GM18873 (cell line): ENCODE measurements at regions not wholly inside any gene's neighbourhood (a gene's known extent, or its start where the extent isn't known, plus 50 kb on each side); places are given as distances from the start of the nearest gene placed in this dataset.

Source experiments
- ATAC-seq: cut with Tn5 transposase; IDR thresholded peaks from one replicate; pipeline ENCODE4 v1.9.1; 2021; ENCODE audit warnings: mild to moderate bottlenecking, moderate library complexity, moderate number of reproducible peaks; ENCODE audit not compliant: unreplicated experiment, low FRiP score

DNA sequence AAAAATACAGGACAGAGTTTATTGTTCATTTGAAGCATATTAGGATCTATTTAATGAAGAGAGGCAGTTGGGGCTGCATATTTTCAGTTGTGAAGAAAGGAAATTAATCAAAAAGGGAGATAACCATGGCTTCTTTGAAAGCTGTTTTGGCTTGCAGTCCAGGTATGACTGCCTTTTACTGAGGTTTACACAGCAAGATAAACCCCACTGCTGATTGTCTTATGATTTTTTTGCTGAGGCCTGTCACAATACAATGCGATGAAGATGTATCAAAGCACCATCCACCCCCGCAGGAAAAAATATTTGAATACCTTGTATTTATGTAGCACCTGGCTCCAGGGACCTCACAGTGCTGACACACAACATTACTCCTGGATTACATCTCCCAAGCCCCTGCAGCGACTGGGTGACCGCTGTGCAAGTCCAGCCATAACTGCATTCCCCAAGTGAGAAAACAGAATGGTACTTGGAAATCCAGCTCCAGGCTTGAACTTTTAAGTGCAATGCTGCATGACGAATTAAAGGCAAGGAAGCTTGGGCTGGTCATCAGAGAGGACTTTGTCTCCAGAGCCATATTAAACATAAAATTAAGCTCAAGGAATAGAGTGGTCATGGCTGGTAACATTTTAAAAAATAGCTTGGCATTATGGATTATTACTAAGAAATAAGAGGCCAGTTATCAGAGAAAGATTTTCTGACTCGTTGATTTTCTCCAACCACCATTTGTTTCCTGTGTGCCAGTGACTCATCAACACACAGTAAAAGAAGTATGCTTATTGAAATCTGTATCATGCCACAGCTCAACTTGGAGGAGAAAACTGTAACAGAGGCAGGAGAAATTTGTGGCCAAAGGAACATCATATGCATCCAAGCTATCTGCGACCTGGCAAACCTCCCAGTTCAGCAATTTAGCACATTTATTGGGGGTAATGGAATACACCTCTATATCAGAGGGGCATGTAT, 374.2 kb downstream of the MAN2A1 start:
- ATAC-seq: no peak

DNA sequence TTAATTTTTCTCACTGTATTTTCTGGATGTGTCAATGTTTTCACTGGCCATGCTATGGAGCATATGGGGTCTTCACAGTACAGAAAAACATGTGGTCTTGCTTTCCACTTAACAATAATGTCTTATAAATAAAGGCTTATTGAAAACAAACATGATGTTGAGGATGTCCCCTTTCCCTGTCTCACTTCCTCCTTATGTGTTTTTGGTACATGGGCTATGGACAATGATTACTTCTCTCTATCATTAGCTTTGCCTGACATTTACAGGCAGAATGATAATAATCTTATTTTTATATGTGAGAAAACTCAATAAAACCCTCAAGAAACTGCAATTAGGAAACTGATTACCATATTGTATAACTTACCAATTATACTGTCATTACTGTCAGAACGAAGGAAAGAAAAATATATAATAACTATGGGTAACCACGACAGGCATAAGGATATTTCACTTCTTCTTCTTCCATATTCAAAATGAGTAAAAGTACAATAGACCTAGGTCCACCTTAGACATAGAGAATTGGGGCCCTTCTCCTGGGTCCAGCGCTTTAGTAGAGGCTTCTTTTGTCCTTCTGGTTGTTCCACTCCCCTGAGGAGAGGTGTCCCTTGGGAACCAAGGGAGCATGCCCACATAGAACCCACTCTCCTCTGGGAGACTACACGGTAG, 375.0 kb downstream of the MAN2A1 start:
- no peak for ATAC-seq

DNA sequence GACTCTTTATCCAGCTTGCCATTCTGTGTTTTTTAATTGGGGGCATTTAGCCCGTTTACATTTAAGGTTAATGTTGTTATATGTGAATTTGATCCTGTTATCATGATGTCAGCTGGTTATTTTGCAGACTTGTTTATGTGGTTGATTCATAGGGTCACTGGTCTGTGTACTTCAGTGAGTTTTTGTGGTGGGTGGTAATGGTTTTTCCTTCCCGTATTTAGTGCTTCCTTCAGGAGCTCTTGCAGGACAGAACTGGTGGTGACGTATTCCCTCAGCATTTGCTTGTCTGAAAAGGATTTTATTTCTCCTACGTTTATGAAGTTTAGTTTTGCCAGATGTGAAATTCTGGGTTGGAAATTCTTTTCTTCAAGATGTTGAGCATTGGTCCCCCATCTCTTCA, 381.1 kb downstream of the MAN2A1 start:
- no peak for ATAC-seq

DNA sequence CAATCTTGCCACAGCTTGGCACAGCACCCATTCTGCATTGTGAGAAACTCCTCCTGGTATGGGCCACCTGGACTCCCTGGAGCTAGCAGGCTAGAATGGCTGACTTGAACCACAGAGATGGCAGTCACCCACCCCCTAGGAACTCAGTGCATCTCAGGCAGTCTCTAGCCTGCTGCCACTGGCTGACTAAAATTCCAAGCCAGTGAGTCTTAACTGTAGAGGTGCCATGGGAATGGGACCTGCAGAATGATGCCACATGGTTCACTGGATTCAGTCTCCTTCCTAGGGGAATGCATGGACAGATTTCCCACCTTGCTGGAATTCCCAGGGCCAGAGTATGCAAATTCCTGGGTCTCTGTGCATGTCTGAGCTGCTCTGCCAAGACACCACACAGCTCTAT, 382.9 kb downstream of the MAN2A1 start:
- ATAC-seq: no peak

DNA sequence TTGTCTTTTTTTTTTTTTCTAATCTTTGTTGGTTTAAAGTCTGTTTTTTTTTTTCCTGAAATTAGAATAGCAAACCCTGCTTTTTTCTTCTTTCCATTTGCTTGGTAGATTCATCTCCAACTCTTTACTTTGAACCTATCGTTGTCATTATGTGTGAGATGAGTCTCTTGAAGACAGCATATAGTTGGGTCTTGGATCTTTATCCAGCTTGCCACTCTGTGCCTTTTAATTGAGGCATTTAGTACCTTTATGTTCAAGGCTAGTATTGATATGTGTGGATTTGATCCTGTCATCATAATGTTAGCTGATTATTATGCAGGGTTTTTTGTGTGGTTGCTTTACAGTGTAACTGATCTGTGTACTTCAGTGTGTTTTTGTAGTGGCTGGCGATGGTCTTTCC, 383.8 kb downstream of the MAN2A1 start:
- ATAC-seq: no peak

DNA sequence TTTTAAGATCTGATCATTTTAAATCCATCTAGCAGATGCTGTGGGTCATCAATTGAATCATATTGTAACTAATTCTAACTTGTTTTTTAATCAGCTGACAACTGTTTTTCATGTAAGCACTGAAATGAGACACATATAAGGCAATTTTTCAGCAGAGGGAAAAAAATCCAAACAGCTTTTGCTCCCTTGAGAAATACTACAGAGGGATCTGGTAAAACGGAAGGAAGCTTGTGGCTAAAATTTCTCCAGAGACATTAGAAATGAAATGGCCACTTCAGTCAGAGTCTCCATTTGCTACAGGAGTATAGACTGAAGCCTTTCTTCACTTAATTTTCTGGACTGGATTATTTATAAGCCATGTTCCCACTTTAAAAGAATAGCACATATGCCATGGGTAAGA, 385.9 kb downstream of the MAN2A1 start:
- ATAC-seq: no peak

DNA sequence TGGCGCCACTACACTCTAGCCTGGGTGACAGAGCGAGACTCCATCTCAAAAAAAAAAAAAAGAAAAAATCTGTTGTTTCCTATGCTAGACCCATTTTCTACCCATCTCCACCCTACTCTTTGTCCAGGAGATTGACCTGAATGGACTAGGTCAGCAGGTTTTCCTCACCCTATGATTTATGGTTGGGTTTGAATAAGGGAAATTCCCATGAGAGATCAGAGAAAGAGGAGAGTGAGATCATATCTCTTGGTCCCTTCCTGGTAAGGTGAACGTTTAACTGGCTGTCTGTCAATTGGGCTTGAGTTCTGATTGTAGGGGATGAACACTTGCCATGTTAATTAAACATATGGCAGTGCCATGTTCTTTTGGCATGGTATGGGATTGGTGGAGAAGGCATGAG, 387.4 kb downstream of the MAN2A1 start:
- no peak for ATAC-seq

DNA sequence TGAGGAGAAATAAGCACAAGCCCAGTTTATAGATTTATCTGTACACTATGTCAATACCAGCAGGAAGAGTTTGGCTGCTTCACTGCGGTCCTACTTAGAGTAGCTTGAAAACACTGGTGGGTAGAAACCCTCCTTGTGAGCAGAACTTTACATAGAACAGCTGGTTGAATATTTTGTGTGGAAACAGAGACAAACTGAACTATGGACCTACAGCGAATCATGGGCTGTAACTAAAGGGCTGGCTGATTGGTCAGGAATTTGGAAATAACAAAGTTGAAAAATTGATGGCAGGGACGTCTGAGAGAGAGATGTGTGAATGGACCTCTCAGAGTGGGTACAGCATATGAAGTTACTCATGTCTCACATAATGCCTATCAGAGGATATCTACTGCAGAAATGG, 392.5 kb downstream of the MAN2A1 start:
- ATAC-seq: no peak

DNA sequence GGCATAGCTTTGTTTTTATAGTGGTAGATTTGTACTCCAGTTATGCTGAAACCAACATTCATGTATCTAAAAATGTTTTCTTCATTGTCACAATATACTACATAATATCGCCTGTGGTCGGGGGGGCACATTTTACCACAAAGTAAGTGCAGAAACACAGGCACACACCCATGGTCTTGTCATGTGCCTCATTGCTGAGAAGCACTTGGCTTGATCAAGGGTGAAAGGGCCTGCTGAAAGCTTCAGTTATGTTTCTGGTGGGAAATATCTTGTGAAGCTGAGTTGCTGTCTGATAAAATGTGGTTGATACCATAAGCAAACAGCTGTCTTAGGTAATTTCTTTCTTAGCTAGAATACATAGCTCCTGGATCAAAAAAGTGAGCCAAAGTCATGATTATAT, 393.1 kb downstream of the MAN2A1 start:
- ATAC-seq: no peak

DNA sequence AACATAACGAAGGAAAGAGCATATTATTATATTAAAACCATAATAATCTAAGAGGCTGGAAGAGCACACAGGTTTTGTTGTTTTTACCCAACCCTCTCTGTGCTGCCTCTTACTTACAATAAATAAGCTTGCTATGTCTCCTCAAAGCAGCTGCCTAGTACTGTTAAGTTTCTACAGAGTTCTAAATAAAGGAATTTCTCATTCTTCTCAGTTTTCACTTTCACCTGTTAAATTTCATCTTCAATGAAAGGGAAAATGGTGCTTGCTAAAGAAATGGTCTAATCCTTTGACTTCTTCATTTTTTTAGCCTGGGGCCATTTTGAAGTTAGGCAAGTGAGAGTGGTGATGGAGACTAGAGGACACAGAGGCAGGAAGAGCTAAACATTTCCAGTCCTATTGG, 396.1 kb downstream of the MAN2A1 start:
- ATAC-seq: no peak

DNA sequence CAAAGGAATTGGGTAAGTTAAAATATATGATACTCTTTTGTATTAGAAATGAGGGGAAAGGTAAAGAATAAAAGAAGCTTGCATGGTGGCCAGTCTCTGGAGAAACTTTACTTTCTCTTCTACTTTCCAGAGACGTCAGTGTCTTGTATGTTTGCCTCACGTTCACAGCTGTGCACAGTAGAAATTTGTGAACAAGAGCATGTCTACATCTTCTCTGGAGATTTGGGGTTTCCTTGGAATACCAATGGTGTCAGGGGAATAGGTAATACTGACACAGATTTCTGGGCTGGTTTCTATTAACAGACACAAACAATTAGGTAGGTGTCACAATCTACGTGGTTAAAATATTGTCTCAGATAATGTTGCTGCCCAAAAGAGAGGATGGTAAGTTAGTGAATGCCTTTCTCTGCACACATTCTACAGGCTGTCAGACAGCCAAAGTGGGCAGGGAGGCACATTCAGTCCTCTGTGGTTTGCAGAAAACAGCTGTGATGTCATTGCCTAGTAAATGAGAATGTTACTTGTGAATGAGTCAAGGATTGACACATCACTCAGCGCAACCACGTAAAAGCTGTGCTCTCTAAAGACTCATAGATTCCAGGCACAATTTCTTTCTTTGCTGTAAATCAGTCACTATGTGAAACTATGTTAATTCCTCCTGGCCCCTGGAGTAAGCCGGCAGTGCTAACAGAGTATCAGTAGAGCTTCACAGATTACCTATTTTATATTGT, 397.1 kb downstream of the MAN2A1 start:
- ATAC-seq: no peak

DNA sequence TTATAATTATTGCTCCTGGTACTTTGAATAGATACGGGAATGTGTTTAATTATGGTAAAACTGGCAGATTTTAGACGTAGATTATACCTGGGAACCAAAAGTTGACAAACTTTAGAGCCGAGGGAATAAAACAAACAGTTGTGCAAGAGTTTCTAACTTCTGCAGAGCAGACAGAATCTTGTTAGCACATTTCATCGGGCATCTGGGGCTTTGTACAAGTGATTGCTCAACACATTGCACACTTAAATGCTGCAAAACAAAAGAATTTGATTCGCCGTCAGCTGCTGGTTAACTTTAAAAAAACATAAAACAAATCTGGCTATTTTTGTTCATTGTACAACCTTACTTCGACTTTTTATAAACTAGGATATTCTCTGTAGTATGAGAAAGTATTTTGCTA, 398.1 kb downstream of the MAN2A1 start:
- no peak for ATAC-seq

DNA sequence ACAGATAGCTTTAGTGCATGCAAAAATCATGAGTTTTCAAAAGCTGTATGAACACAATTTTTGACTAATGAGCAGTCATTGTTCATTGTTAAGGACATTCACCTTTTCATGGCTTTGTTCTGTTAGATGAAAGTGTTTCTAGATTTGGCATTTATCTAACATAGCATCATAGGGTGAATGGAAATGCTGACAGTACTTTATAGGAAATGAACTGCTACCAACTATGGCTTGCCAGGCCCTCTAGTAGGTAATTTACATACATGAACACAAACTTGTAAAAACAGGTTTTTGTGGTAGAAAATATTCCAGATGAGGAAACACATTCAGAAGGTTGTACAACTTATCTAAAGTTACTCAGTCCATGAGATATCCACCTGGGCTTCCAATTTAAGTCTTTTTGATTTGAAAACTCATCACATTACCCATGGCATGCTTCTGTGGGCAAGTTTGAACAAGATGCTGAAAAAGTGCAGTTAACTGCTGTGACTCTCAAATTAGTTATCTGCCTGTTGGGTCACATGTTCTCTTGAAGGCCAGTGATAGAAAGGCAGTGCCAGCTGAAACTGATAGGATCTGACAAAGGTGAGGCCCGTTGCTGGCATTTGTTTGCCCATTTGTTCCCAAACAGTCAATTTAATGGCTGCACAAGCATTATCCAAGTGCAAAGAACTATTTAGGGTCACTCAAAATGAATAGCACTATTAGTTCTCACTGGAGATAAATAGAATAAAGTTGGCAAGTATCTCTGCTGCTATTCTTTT, 399.1 kb downstream of the MAN2A1 start:
- no peak for ATAC-seq

DNA sequence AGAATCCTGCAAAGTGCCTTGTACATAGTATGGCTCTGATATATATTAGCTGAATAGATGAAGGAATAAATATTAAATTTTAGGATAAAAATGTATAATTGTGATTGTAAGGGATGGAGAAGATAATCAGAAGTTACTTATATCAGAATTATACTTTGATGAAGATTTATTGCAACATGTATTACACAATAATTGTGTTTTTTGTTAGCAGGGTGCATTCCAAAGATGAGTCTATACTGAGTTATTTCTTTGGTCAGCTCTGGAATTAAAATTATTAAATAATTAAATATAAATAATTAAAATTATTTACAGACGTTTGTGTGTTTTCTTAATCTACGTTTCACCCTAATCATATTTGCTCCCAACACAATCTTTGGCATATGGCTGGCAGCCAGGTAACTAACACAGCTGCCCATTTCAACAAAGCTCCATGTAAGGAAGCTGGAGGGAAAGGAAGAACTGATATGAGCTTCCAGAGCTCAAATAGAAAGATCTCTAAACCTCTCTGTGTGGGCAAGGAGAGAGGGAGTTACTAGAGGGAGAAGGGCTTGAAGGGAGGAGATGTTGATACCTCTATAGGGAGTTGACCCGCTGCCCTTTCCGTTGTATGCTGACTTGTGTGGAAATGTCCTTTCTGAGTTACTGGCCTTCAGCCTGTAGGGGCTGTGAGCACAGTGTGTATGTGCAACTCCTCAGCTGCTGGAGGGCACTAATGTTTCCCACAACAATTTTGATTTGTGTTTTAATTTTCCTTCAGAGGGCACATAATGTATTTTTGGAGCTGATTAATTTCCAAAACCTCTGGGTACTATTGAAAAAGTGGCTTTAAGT, 403.4 kb downstream of the MAN2A1 start:
- ATAC-seq: no peak

DNA sequence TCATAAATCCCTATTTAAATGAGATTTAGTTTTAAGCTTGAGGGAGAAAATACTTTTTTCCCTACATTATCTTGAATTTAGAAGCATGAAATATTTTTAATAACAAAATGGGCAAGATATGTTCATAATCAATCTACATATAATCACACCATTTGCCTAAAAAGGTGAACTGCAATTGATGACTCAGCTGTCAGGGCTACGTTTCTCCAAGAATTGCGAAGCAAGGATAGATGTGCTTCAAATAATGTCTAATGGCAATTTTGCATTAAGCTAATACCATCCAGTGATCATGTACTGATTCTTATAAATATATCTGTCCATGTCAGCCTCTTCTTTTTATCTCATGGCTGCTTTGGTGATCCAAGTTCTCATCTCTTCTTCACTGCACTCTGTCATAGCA, 404.4 kb downstream of the MAN2A1 start:
- ATAC-seq: no peak

DNA sequence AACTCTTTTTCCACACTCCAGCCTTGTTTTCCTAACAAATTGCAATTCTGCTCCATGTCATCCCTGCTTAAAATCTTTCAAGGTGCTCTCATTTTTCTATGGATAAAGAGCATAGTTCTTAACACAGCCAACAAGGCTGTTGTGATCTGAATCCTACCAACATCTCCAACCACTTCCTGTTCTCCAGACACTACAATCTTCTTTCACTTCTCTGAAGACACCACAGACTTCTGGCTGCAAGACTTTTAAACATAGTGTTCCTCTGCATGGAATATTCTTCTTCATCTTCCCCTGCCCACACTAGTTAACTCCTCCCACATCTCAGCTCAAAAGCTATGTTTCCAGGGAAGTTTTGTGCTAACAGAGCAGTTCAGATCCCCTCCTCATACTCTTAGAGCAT, 404.8 kb downstream of the MAN2A1 start:
- no peak for ATAC-seq

DNA sequence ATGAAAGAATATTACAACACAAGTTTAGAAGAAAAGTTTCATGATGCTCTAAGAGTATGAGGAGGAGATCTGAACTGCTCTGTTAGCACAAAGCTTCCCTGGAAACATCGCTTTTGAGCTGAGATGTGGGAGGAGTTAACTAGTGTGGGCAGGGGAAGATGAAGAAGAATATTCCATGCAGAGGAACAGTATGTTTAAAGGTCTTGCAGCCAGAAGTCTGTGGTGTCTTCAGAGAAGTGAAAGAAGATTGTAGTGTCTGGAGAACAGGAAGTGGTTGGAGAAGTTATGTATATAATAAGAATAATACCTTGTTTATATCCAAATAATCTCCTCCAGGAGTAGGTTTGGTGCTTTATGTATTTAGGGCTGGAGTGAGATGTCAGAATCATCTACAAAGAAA, 406.7 kb downstream of the MAN2A1 start:
- no peak for ATAC-seq

DNA sequence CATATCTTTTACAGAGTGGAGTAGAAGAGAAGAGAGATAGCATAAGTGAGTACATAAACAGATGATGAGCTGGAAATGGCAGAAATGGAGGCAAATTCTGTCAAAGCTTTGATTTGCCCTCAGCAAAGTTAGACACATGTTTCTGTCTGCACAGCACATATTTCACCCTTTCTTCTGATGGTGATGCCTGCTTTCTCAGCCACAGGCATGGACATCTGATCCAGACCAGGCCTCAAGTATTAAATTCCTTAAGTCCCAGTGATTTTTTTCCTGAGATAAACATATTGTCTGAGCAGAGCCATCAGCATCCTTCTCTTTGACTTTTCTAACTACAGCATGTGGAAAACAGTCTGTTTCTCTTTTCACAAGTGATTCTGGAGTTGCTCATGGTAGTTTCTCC, 409.8 kb downstream of the MAN2A1 start:
- ATAC-seq: no peak

DNA sequence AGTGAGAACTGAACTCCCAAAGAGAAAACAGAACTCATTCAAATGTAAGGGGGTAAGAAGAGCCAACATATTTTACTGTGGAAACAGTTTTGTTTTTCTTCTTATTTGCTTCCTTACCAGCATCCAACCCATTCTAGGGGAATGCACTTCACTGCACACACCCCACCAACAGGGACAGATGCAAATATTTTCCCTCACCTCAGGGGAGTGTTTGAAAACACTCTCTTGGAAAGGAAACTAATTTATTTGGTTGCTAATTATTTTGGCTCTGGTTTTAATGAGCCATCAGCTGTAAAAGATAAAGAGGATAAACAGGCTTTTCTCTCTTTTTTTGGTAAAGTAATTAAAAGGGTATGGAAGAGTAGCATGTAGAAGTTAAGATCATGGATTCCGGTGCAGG, 413.4 kb downstream of the MAN2A1 start:
- ATAC-seq: no peak
